ENCODE measurements at regions not wholly inside any gene's neighbourhood (a gene's known extent, or its start where the extent isn't known, plus 50 kb on each side); places are given as distances from the start of the nearest gene placed in this dataset.

DNA sequence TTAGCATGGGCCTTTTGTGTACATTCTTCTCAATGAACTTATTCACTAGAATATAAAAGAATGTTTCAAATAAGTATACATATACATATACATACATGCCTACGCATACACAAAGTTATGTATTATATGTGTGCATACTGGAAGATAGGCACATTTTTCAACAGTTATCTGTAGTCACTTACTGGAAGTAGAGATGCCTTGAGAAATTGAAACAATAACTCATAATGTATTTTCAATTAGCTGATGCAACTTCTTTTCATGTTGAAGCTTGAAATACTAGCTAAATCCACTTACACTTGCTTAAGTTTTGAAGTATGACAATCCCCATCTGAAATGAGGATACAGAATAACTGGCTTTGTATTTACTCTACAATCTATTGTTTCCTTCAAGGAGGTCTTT, 469.0 kb upstream of the PTGER4 start:
- H3K27ac ChIP-seq = no peak overlapping the region
- intact Hi-C loops (cut with DNase I) = no loop called here
- H3K4me3 ChIP-seq = no peak overlapping the region
- H3K4me1 ChIP-seq = no peaks in the 10 kb centered on the region
- H3K36me3 ChIP-seq = no peaks in the 10 kb centered on the region
- 95 to 100% (median 98%) methylated on average over 1 of the region's 1 CpG for WGBS, 4 donors
- no peaks in the 10 kb centered on the region for H3K9me3 ChIP-seq
- H3K27me3 ChIP-seq = no peaks in the 10 kb centered on the region
- DNase-seq (no peak), ATAC-seq (no peak)
- TF ChIP-seq POLR2A (IDR thresholded peaks at IDR 0.05) = no peak
- TF ChIP-seq, protein P1, sequence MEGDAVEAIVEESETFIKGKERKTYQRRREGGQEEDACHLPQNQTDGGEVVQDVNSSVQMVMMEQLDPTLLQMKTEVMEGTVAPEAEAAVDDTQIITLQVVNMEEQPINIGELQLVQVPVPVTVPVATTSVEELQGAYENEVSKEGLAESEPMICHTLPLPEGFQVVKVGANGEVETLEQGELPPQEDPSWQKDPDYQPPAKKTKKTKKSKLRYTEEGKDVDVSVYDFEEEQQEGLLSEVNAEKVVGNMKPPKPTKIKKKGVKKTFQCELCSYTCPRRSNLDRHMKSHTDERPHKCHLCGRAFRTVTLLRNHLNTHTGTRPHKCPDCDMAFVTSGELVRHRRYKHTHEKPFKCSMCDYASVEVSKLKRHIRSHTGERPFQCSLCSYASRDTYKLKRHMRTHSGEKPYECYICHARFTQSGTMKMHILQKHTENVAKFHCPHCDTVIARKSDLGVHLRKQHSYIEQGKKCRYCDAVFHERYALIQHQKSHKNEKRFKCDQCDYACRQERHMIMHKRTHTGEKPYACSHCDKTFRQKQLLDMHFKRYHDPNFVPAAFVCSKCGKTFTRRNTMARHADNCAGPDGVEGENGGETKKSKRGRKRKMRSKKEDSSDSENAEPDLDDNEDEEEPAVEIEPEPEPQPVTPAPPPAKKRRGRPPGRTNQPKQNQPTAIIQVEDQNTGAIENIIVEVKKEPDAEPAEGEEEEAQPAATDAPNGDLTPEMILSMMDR (IDR thresholded peaks at IDR 0.05) = no peak

DNA sequence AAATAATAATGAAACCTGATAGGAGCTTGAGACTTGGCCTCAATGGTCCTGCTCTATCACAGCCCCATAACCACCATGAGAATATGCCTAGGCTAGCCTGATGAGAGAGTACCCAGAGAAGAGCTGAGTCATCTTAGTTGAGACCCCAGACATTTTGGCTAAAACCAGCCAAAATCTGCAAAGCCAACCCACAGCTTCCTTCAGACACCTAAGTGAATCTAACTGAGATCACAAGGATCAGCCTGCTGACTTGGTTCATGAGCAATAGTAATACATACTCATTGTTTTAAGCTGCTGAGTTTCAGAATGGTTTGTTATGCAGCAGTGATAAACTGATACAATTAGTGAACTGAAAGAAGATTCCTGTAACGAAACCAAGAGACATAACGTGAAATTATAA, 473.7 kb upstream of the PTGER4 start:
- WGBS, 4 donors = 87 to 97% (median 89%) methylated on average over 2 of the region's 2 CpGs
- H3K27me3 ChIP-seq = no peaks in the 10 kb centered on the region
- peaks cover 0 to 7% (median 0%) of the 10 kb centered on the region in 12 donors for H3K9me3 ChIP-seq
- H3K4me3 ChIP-seq = no peak overlapping the region
- ATAC-seq (no peak), DNase-seq (no peak)
- TF ChIP-seq POLR2A (IDR thresholded peaks at IDR 0.05) = no peak
- TF ChIP-seq, protein P1 (IDR thresholded peaks at IDR 0.05) = no peak
- H3K36me3 ChIP-seq = no peaks in the 10 kb centered on the region
- H3K4me1 ChIP-seq = peaks cover 0 to 26% (median 8%) of the 10 kb centered on the region in 12 donors
- no peak overlapping the region for H3K27ac ChIP-seq
- intact Hi-C loops (cut with DNase I) = loop anchor here in 1 of 10 donors (10.0 kb wide), 1 partner anchor 129 kb away; no protein-coding TSS in a partner anchor

DNA sequence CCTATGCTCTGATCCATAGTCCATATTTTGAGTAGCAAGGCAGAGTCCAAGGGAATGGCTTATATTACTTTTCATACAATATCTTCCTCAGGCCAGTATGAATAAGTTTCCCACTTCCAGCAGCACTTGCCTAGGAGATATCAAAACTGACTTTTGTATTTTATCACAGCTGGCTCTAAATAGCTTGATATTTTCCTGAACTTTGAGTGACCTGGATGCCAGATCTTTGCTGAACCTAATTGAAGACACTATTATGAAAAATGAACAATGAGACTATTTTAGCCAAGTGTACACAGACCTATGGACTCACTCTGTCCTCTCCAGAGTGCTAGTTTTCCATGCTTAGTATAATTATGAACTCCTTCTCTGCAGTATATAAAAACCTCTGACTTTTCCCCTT, 475.6 kb upstream of the PTGER4 start:
- H3K4me1 ChIP-seq = peaks cover 0 to 26% (median 8%) of the 10 kb centered on the region in 12 donors
- H3K36me3 ChIP-seq = no peaks in the 10 kb centered on the region
- peak overlapping the region in 8 of 12 donors; percentile 12 to 74 (median 48) for H3K27ac ChIP-seq
- intact Hi-C loops (cut with DNase I) = loop anchor here in 3 of 10 donors (5.0 to 10.0 kb wide), 4 partner anchors 131 to 478 kb away; no protein-coding TSS in a partner anchor
- H3K27me3 ChIP-seq = no peaks in the 10 kb centered on the region
- H3K9me3 ChIP-seq = peaks cover 0 to 7% (median 0%) of the 10 kb centered on the region in 12 donors
- ATAC-seq = peak in 3 of 4 donors; percentile 49 to 75 (median 52)
- no peak for DNase-seq
- H3K4me3 ChIP-seq = no peak overlapping the region
- no peak for TF ChIP-seq POLR2A (IDR thresholded peaks at IDR 0.05)
- TF ChIP-seq, protein P1 (IDR thresholded peaks at IDR 0.05) = no peak

DNA sequence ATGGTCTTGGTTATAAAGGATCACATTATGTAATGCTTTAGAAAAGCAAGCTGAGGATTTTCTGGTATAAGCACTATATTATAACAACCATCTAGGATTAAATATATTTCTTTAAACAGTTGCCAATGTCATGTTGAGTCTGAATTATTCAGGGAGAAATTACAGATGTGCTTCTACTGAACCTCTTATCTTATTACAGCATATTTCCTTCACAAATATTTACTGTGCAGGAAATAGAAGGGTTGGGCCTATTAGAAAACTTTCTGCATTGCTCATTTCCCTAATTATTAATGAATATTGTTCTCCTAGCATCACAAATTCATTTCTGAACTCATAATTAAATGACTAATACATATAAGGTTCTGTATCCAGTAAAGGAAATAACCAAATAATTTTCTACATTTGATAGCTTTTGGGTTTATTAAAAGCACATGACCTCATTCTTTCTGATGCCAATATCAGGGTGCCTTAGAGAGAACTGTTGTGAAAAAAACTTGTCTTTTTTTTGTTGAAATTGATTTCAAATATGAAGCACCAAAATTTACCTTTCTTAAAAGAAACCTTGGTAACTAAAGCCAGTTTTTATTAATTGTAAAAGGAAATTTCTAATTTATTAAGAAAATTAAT, 476.8 kb upstream of the PTGER4 start:
- peak overlapping the region in 10 of 12 donors; percentile 23 to 74 (median 52) for H3K27ac ChIP-seq
- H3K9me3 ChIP-seq = peaks cover 0 to 7% (median 0%) of the 10 kb centered on the region in 12 donors

More for the DNA sequence above, 476.8 kb upstream of the PTGER4 start:
- TF ChIP-seq, protein P1 (IDR thresholded peaks at IDR 0.05) = no peak
- ATAC-seq (peak in 2 of 4 donors; percentile 78 to 83), DNase-seq (no peak)
- intact Hi-C loops (cut with DNase I) = loop anchor here in 3 of 10 donors (5.0 to 10.0 kb wide), 4 partner anchors 132 to 479 kb away; no protein-coding TSS in a partner anchor
- Histone ChIP-seq H3K27me3 (no peaks in the 10 kb centered on the region), H3K36me3 (no peaks in the 10 kb centered on the region), H3K4me3 (no peak overlapping the region), H3K4me1 (peaks cover 0 to 26% (median 8%) of the 10 kb centered on the region in 12 donors)

All from heart left ventricle (tissue), 16 donors.